ENCODE measurements at regions not wholly inside any gene's neighbourhood (a gene's known extent, or its start where the extent isn't known, plus 50 kb on each side); places are given as distances from the start of the nearest gene placed in this dataset.

- no peak for TF ChIP-seq TAF1 (IDR thresholded peaks at IDR 0.05; ENCODE audit: borderline replicate concordance, low read depth, low read length)
- TF ChIP-seq POLR2A (IDR thresholded peaks at IDR 0.05; ENCODE audit: low read depth, low read length): no peak
- no peak for TF ChIP-seq POLR2AphosphoS5 (IDR thresholded peaks at IDR 0.05; ENCODE audit: low read depth, low read length)
These were observed 97.8 kb downstream of the MRPL36 start for GRCh38 chr5:1701884-1702283.
